ENCODE measurements at regions not wholly inside any gene's neighbourhood (a gene's known extent, or its start where the extent isn't known, plus 50 kb on each side); places are given as distances from the start of the nearest gene placed in this dataset.

GRCh38 chr6:147643341-147644200 lies 135.1 kb downstream of the SAMD5 start:
- H3K56ac ChIP-seq (replicated peaks; ENCODE audit: insufficient read length, low read depth, low read length): no peak overlapping the region
- no peak overlapping the region for H4K8ac ChIP-seq (ENCODE audit: extremely low read depth, insufficient read depth, low read length)
- H3K9ac ChIP-seq (replicated peaks in 1 of 4; ENCODE audit: extremely low read depth in 1 of 4, low read depth in 3 of 4, low read length in 3 of 4): no peak overlapping the region
- H3K18ac ChIP-seq (ENCODE audit: extremely low read depth, low read length): no peak overlapping the region
- no peak overlapping the region for H2BK120ac ChIP-seq (replicated peaks; ENCODE audit: low read depth, low read length)
- H3K4me3 ChIP-seq (ENCODE audit: extremely low read depth in 1 of 4, insufficient read depth in 2 of 4, low read depth in 3 of 4, low read length in 4 of 4): no peak overlapping the region
- no peak for TF ChIP-seq JUN (IDR thresholded peaks at IDR 0.05; ENCODE audit: low read depth, low read length)
- TF ChIP-seq PHF8 (conservative IDR thresholded peaks at IDR 0.05; ENCODE audit: low read depth, low read length): no peak
- no peak for TF ChIP-seq TCF12 (IDR thresholded peaks at IDR 0.05; ENCODE audit: low read depth, low read length)
- no peak for TF ChIP-seq USF2 (IDR thresholded peaks at IDR 0.05; ENCODE audit: low read length)
- no peak for TF ChIP-seq TAF1 (IDR thresholded peaks at IDR 0.05; ENCODE audit: low read depth, low read length)
- no peak for TF ChIP-seq EGR1 (IDR thresholded peaks at IDR 0.05; ENCODE audit: borderline replicate concordance, low read depth, low read length)
- ChIA-PET CTCF (ENCODE audit: partially characterized antibody) (no interaction called here), POLR2A (ENCODE audit: partially characterized antibody) (no interaction called here)
- H2AK5ac ChIP-seq (ENCODE audit: low read depth, low read length): no peak overlapping the region
- H4K5ac ChIP-seq (ENCODE audit: insufficient read length, low read depth, low read length): no peak overlapping the region
- no peak overlapping the region for H2BK20ac ChIP-seq (ENCODE audit: low read length)
- H3K36me3 ChIP-seq (ENCODE audit: control insufficient read depth in 2 of 4, insufficient read depth in 4 of 4, low read length in 3 of 4): no peaks in the 10 kb centered on the region
- DNase-seq (ENCODE audit: low read depth in 1 of 2, low spot score in 2 of 2) (no peak), FAIRE-seq (no peak)
- H3K27ac ChIP-seq (ENCODE audit: low read depth, low read length): no peak overlapping the region
- H2AFZ ChIP-seq (ENCODE audit: low read length): no peak overlapping the region
- no peaks in the 10 kb centered on the region for H3K23me2 ChIP-seq (ENCODE audit: low read depth, low read length)
- H3K4ac ChIP-seq (replicated peaks; ENCODE audit: insufficient read length, low read depth, low read length): no peak overlapping the region
- H2BK12ac ChIP-seq (ENCODE audit: low read depth, low read length): no peak overlapping the region
- H3K27me3 ChIP-seq (replicated peaks in 1 of 4; ENCODE audit: control insufficient read depth in 3 of 4, extremely low read depth in 1 of 4, insufficient read depth in 3 of 4, low read length in 3 of 4): no peaks in the 10 kb centered on the region
- no peaks in the 10 kb centered on the region for H3K4me1 ChIP-seq (replicated peaks in 1 of 4; ENCODE audit: control insufficient read depth in 3 of 4, insufficient read depth in 4 of 4, low read length in 3 of 4)
- H3K14ac ChIP-seq (ENCODE audit: insufficient read length): no peak overlapping the region
- no peak overlapping the region for H2BK15ac ChIP-seq (ENCODE audit: low read length)
- H3K79me2 ChIP-seq (ENCODE audit: control insufficient read depth in 1 of 2, insufficient read depth in 2 of 2, low read length in 2 of 2): no peaks in the 10 kb centered on the region
- H3K9me3 ChIP-seq (ENCODE audit: insufficient read depth in 2 of 2, low read depth in 1 of 2, low read length in 1 of 2): no peaks in the 10 kb centered on the region
- no peak overlapping the region for H2BK5ac ChIP-seq (ENCODE audit: low read depth, low read length)
- no peaks in the 10 kb centered on the region for H3K79me1 ChIP-seq (ENCODE audit: low read depth, low read length)
- no peaks in the 10 kb centered on the region for H4K20me1 ChIP-seq (replicated peaks in 1 of 2; ENCODE audit: control insufficient read depth in 1 of 2, insufficient read depth in 2 of 2, low read length in 2 of 2)
- H4K91ac ChIP-seq (replicated peaks; ENCODE audit: insufficient read length, low read length): no peak overlapping the region
- WGBS, 2 experiments (ENCODE audit: extremely low coverage in 1 of 2, insufficient coverage in 1 of 2, insufficient read length in 1 of 2, insufficient replicate concordance in 2 of 2, low coverage in 1 of 2, low lambda C conversion rate in 2 of 2, missing lambda C conversion rate in 1 of 2): 90% methylated on average over 4 of the region's 4 CpGs; no CpG with 5 or more reads in 1 of the 2 experiments
- no peak overlapping the region for H3K4me2 ChIP-seq (ENCODE audit: insufficient read depth in 1 of 2, low read depth in 2 of 2, low read length in 2 of 2)
- H3K23ac ChIP-seq (ENCODE audit: insufficient read length): no peak overlapping the region

All from H1 (cell line).